ENCODE measurements at regions not wholly inside any gene's neighbourhood (a gene's known extent, or its start where the extent isn't known, plus 50 kb on each side); places are given as distances from the start of the nearest gene placed in this dataset.

- TF ChIP-seq, protein P1, sequence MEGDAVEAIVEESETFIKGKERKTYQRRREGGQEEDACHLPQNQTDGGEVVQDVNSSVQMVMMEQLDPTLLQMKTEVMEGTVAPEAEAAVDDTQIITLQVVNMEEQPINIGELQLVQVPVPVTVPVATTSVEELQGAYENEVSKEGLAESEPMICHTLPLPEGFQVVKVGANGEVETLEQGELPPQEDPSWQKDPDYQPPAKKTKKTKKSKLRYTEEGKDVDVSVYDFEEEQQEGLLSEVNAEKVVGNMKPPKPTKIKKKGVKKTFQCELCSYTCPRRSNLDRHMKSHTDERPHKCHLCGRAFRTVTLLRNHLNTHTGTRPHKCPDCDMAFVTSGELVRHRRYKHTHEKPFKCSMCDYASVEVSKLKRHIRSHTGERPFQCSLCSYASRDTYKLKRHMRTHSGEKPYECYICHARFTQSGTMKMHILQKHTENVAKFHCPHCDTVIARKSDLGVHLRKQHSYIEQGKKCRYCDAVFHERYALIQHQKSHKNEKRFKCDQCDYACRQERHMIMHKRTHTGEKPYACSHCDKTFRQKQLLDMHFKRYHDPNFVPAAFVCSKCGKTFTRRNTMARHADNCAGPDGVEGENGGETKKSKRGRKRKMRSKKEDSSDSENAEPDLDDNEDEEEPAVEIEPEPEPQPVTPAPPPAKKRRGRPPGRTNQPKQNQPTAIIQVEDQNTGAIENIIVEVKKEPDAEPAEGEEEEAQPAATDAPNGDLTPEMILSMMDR (IDR thresholded peaks at IDR 0.05; ENCODE audit: insufficient read depth, low read length, poor library complexity, severe bottlenecking), result no peak
- no peak for TF ChIP-seq EZH2phosphoT487 (conservative IDR thresholded peaks at IDR 0.05; ENCODE audit: low read length)
These were observed 101.3 kb downstream of the IYD start for GRCh38 chr6:150470131-150470530.
